ENCODE measurements at regions not wholly inside any gene's neighbourhood (a gene's known extent, or its start where the extent isn't known, plus 50 kb on each side); places are given as distances from the start of the nearest gene placed in this dataset.

- TF ChIP-seq, protein P1, sequence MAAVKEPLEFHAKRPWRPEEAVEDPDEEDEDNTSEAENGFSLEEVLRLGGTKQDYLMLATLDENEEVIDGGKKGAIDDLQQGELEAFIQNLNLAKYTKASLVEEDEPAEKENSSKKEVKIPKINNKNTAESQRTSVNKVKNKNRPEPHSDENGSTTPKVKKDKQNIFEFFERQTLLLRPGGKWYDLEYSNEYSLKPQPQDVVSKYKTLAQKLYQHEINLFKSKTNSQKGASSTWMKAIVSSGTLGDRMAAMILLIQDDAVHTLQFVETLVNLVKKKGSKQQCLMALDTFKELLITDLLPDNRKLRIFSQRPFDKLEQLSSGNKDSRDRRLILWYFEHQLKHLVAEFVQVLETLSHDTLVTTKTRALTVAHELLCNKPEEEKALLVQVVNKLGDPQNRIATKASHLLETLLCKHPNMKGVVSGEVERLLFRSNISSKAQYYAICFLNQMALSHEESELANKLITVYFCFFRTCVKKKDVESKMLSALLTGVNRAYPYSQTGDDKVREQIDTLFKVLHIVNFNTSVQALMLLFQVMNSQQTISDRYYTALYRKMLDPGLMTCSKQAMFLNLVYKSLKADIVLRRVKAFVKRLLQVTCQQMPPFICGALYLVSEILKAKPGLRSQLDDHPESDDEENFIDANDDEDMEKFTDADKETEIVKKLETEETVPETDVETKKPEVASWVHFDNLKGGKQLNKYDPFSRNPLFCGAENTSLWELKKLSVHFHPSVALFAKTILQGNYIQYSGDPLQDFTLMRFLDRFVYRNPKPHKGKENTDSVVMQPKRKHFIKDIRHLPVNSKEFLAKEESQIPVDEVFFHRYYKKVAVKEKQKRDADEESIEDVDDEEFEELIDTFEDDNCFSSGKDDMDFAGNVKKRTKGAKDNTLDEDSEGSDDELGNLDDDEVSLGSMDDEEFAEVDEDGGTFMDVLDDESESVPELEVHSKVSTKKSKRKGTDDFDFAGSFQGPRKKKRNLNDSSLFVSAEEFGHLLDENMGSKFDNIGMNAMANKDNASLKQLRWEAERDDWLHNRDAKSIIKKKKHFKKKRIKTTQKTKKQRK (IDR thresholded peaks at IDR 0.05; ENCODE audit: low read depth, low read length) = no peak
- no peak for TF ChIP-seq ZNF274 (IDR thresholded peaks at IDR 0.05; ENCODE audit: insufficient read depth, insufficient read length)
- no peak for TF ChIP-seq TAF1 (IDR thresholded peaks at IDR 0.05; ENCODE audit: borderline replicate concordance, low read depth, low read length)
- TF ChIP-seq USF2 (IDR thresholded peaks at IDR 0.05; ENCODE audit: borderline replicate concordance, low read depth, low read length) = no peak
- no peak for TF ChIP-seq EZH2 (IDR thresholded peaks at IDR 0.05; ENCODE audit: borderline replicate concordance, control insufficient read depth, low read depth, low read length)
- no peak for TF ChIP-seq HDGF (IDR thresholded peaks at IDR 0.05)
- no peak for TF ChIP-seq FOS (IDR thresholded peaks at IDR 0.05; ENCODE audit: borderline replicate concordance, extremely low read depth, insufficient read length)
- TF ChIP-seq, protein P2, sequence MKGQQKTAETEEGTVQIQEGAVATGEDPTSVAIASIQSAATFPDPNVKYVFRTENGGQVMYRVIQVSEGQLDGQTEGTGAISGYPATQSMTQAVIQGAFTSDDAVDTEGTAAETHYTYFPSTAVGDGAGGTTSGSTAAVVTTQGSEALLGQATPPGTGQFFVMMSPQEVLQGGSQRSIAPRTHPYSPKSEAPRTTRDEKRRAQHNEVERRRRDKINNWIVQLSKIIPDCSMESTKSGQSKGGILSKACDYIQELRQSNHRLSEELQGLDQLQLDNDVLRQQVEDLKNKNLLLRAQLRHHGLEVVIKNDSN (IDR thresholded peaks at IDR 0.05; ENCODE audit: borderline replicate concordance, extremely low read length, insufficient read depth, low read depth, low read length) = no peak
- TF ChIP-seq KDM1A (IDR thresholded peaks at IDR 0.05; ENCODE audit: borderline replicate concordance) = no peak
- no peak for TF ChIP-seq CREB1 (IDR thresholded peaks at IDR 0.05; ENCODE audit: low read depth)
These were observed 159.9 kb upstream of the ADCY1 start for GRCh38 chr7:45414226-45414625.

Measured in GM12878 (cell line).